B cell (primary cell): ENCODE measurements at regions not wholly inside any gene's neighbourhood (a gene's known extent, or its start where the extent isn't known, plus 50 kb on each side); places are given as distances from the start of the nearest gene placed in this dataset.

ENCODE experiments used
- ATAC-seq: fragments of 200-7000 bp; cut with Tn5 transposase; one replicate; pipeline ENCODE4 v1.10.0; 2021; ENCODE audit warnings: low read depth, mild to moderate bottlenecking, moderate number of reproducible peaks, moderate library complexity
- CTCF ChIA-PET: fragments of 350-600 bp; sonication (Branson Sonifier 250); formaldehyde crosslinking; loops from one replicate; lab custom pipeline; 2021; ENCODE audit warnings: antibody characterized with exemption, inconsistent platforms; lab: Charles Lee
- POLR2A ChIA-PET: fragments of 350-600 bp; sonication (Branson Sonifier 250); formaldehyde crosslinking; loops from one replicate; lab custom pipeline; 2021; ENCODE audit warnings: antibody characterized with exemption; lab: Charles Lee
- DNase-seq: peaks from one replicate; pipeline ENCODE4 v3.0.0; 2013
- H2AFZ ChIP-seq: 2 replicates; pipeline ENCODE4 v1.6.1; 2012; ENCODE audit warnings: mild to moderate bottlenecking, low read depth, low read length; ENCODE audit not compliant: insufficient read depth, poor library complexity, severe bottlenecking
- H3K27ac ChIP-seq, 2 donors: 1 replicate in 1 of 2; 2 replicates in 1 of 2; pipeline ENCODE4 v1.5.1; 2012 to 2013; ENCODE audit warnings: low read length in 2 of 2, mild to moderate bottlenecking in 2 of 2, moderate library complexity in 1 of 2
- H3K27me3 ChIP-seq, 4 experiments: fragments of 200-600 bp in 1 of 4; sonication (generic) in 1 of 4; replicated peaks in 1 of 4; 1 replicate in 2 of 4; 2 replicates in 2 of 4; pipeline versions ENCODE4 v1.6.1 to v1.7.0; 2013 to 2016; ENCODE audit warnings: low read length in 3 of 4, mild to moderate bottlenecking in 2 of 4, mixed read lengths in 1 of 4, moderate library complexity in 1 of 4; ENCODE audit not compliant: insufficient read depth in 4 of 4, control insufficient read depth in 3 of 4; ENCODE audit errors: control extremely low read depth in 1 of 4
- H3K36me3 ChIP-seq, 2 experiments: replicated peaks in 1 of 2; 1 replicate in 1 of 2; 2 replicates in 1 of 2; pipeline versions ENCODE4 v1.6.1 to v1.7.1; 2013; ENCODE audit warnings: low read length in 1 of 2; ENCODE audit not compliant: insufficient read depth in 2 of 2, control insufficient read depth in 1 of 2; ENCODE audit errors: control extremely low read depth in 1 of 2, extremely low read depth in 1 of 2
- H3K4me1 ChIP-seq, 2 donors: fragments of 200-600 bp in 1 of 2; sonication (generic) in 1 of 2; 1 replicate in 1 of 2; 2 replicates in 1 of 2; pipeline versions ENCODE4 v1.5.1 to v1.6.1; 2013 to 2017; ENCODE audit warnings: low read length in 2 of 2; ENCODE audit not compliant: control insufficient read depth in 2 of 2, insufficient read depth in 2 of 2
- H3K4me2 ChIP-seq: replicated peaks from 2 replicates; pipeline ENCODE3; 2012; ENCODE audit warnings: mild to moderate bottlenecking, low read depth, low read length; ENCODE audit not compliant: poor library complexity, severe bottlenecking
- H3K4me3 ChIP-seq, 5 experiments: fragments of 200-600 bp in 1 of 5; sonication (generic) in 1 of 5; 1 replicate in 3 of 5; 2 replicates in 2 of 5; pipeline versions ENCODE4 v1.5.1 to v1.7.0; 2011 to 2016; ENCODE audit warnings: low read length in 4 of 5, mild to moderate bottlenecking in 4 of 5, low read depth in 2 of 5, control low read depth in 1 of 5, moderate library complexity in 1 of 5; ENCODE audit not compliant: insufficient read depth in 1 of 5; ENCODE audit errors: control extremely low read depth in 1 of 5, extremely low read depth in 1 of 5
- H3K79me2 ChIP-seq: fragments of 200-600 bp; sonication (generic); one replicate; pipeline ENCODE4 v1.6.0; 2016; ENCODE audit warnings: low read length; ENCODE audit not compliant: control insufficient read depth, insufficient read depth
- H3K9ac ChIP-seq: fragments of 200-600 bp; sonication (generic); 2 replicates; pipeline ENCODE4 v1.6.1; 2017; ENCODE audit warnings: mild to moderate bottlenecking, low read length, moderate library complexity
- H3K9me3 ChIP-seq, 3 donors: one replicate each; pipeline versions ENCODE4 v1.6.1 to v1.7.1; 2013; ENCODE audit warnings: low read length in 2 of 3; ENCODE audit not compliant: control insufficient read depth in 2 of 3, insufficient read depth in 1 of 3; ENCODE audit errors: control extremely low read depth in 1 of 3
- H4K20me1 ChIP-seq: 2 replicates; pipeline ENCODE4 v1.6.0; 2012; ENCODE audit warnings: mild to moderate bottlenecking, low read length; ENCODE audit not compliant: insufficient read depth, control insufficient read depth, poor library complexity, severe bottlenecking
- H3K27ac Mint-ChIP-seq: one replicate; pipeline ENCODE4 v1.8.0; 2021; ENCODE audit warnings: mixed read lengths
- H3K27me3 Mint-ChIP-seq: one replicate; pipeline ENCODE4 v1.8.0; 2021; ENCODE audit warnings: mixed read lengths
- H3K4me1 Mint-ChIP-seq: one replicate; pipeline ENCODE4 v1.8.0; 2021; ENCODE audit warnings: mixed read lengths
- H3K4me3 Mint-ChIP-seq: one replicate; pipeline ENCODE4 v1.8.0; 2021; ENCODE audit warnings: mixed read lengths
- H3K9me3 Mint-ChIP-seq: one replicate; pipeline ENCODE4 v1.8.0; 2022; ENCODE audit warnings: mixed read lengths; ENCODE audit not compliant: insufficient read depth
- CTCF ChIP-seq: fragments of 200-600 bp; IDR thresholded peaks from one replicate; pipeline ENCODE4 v1.8.0; 2022; ENCODE audit warnings: antibody characterized with exemption, mild to moderate bottlenecking
- EZH2 ChIP-seq: IDR thresholded peaks from 2 replicates; pipeline ENCODE4 v1.6.1; 2012; ENCODE audit warnings: borderline replicate concordance, low read depth, mild to moderate bottlenecking, moderate library complexity, low read length; ENCODE audit not compliant: insufficient read depth, poor library complexity, severe bottlenecking
- WGBS: methylation state at CpG from one replicate; pipeline ENCODE4 v1.1.5; 2013; ENCODE audit warnings: missing lambda C conversion rate; ENCODE audit not compliant: insufficient coverage; 5-methylcytosine and 5-hydroxymethylcytosine counted together
- intact Hi-C: fragments of 100-400 bp; cut with micrococcal nuclease; formaldehyde crosslinking; loops from one replicate; pipeline ENCODE4 v1.10.0; 2022

DNA sequence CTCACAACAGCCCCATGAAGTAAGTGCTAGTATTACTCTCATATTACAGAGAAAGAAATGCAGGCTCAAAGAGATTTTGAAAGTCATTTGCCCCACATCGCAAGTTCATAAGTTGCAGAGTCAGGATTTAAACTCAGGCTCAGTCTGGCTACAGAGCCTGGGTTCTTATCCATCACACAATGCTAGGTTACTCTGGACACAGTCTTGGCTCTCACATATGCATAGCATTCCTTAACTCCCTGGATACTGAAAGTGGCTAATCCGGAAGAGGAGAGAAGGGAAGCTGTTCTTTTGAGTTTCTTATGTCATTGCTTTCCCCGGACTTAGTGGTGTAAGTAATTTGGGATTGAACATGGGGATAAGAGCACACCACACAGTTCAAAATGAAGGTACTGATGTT is 357.4 kb upstream of the PLXNA2 start:
- H3K36me3 ChIP-seq, result no peaks in the 10 kb centered on the region
- no peaks in the 10 kb centered on the region for H3K27me3 ChIP-seq
- H3K79me2 ChIP-seq, result no peaks in the 10 kb centered on the region
- TF ChIP-seq EZH2 (no peak), CTCF (no peak)
- no peaks in the 10 kb centered on the region for H3K9me3 Mint-ChIP-seq
- H3K27me3 Mint-ChIP-seq, result no peaks in the 10 kb centered on the region
- no peak overlapping the region for H2AFZ ChIP-seq
- H3K4me1 ChIP-seq, result no peaks in the 10 kb centered on the region
- no peak overlapping the region for H3K27ac Mint-ChIP-seq
- no peak overlapping the region for H3K4me3 ChIP-seq
- intact Hi-C loops, result no loop called here
- POLR2A ChIA-PET, result no interaction called here
- H3K4me1 Mint-ChIP-seq, result peaks cover 7% of the 10 kb centered on the region
- CTCF ChIA-PET, result no interaction called here
- no peak overlapping the region for H3K9ac ChIP-seq
- no peak for DNase-seq
- no peak overlapping the region for H3K4me2 ChIP-seq
- no peaks in the 10 kb centered on the region for H3K9me3 ChIP-seq
- H3K4me3 Mint-ChIP-seq, result no peak overlapping the region
- H4K20me1 ChIP-seq, result no peaks in the 10 kb centered on the region
- no peak overlapping the region for H3K27ac ChIP-seq
- 78% methylated on average over 1 of the region's 3 CpGs for WGBS
- no peak for ATAC-seq

GRCh38 chr1:208603721-208604120 is 359.5 kb upstream of the PLXNA2 start:
- Histone ChIP-seq H3K4me1 (no peaks in the 10 kb centered on the region), H3K9me3 (no peaks in the 10 kb centered on the region), H3K27me3 (no peaks in the 10 kb centered on the region), H3K4me3 (no peak overlapping the region), H3K9ac (no peak overlapping the region), H2AFZ (no peak overlapping the region), H3K27ac (no peak overlapping the region), H3K36me3 (no peaks in the 10 kb centered on the region), H3K4me2 (no peak overlapping the region), H4K20me1 (no peaks in the 10 kb centered on the region), H3K79me2 (no peaks in the 10 kb centered on the region)
- no peaks in the 10 kb centered on the region for H3K27me3 Mint-ChIP-seq
- peaks cover 7% of the 10 kb centered on the region for H3K4me1 Mint-ChIP-seq
- no CpG with 5 or more reads among the region's 2 CpGs for WGBS
- H3K27ac Mint-ChIP-seq, result no peak overlapping the region
- DNase-seq, result no peak
- H3K9me3 Mint-ChIP-seq, result no peaks in the 10 kb centered on the region
- intact Hi-C loops, result no loop called here
- H3K4me3 Mint-ChIP-seq, result no peak overlapping the region
- CTCF ChIA-PET, result interaction anchor here (0.7 kb wide), 1 partner anchor 11 kb away, joined by 3 read pairs; no protein-coding TSS in a partner anchor
- POLR2A ChIA-PET, result no interaction called here
- no peak for ATAC-seq
- no peak for TF ChIP-seq CTCF
- no peak for TF ChIP-seq EZH2
